C4-2B (cell line): ENCODE measurements at regions not wholly inside any gene's neighbourhood (a gene's known extent, or its start where the extent isn't known, plus 50 kb on each side); places are given as distances from the start of the nearest gene placed in this dataset.

Source experiments
- CTCF ChIP-seq: fragments of 450-650 bp; conservative IDR thresholded peaks from 2 replicates; pipeline ENCODE4 v1.5.1; 2017; ENCODE audit warnings: mild to moderate bottlenecking
- ZFX ChIP-seq: fragments of 450-650 bp; IDR thresholded peaks from 2 replicates; pipeline ENCODE4 v1.6.1; 2017

- TF ChIP-seq CTCF (no peak), ZFX (no peak)
Measured at GRCh38 chr9:99681113-99681512, 140.6 kb upstream of the NR4A3 start.
